Hepatocyte (in vitro differentiated cells): ENCODE measurements at regions not wholly inside any gene's neighbourhood (a gene's known extent, or its start where the extent isn't known, plus 50 kb on each side); places are given as distances from the start of the nearest gene placed in this dataset.

ENCODE experiments used
- CTCF ChIP-seq: fragments of 200-600 bp; sonication (generic); IDR thresholded peaks from 2 replicates; pipeline ENCODE4 v1.5.1; 2016; ENCODE audit warnings: antibody characterized with exemption, mild to moderate bottlenecking; ENCODE audit not compliant: poor library complexity
- EZH2 ChIP-seq: fragments of 200-600 bp; sonication (generic); IDR thresholded peaks from 2 replicates; pipeline ENCODE4 v1.6.1; 2016; ENCODE audit warnings: antibody characterized with exemption, mild to moderate bottlenecking, borderline replicate concordance
- EZH2phosphoT487 ChIP-seq: fragments of 200-600 bp; sonication (generic); IDR thresholded peaks from one replicate; pipeline ENCODE4 v1.6.1; 2018; ENCODE audit warnings: antibody characterized with exemption, mild to moderate bottlenecking, low read depth, moderate library complexity; ENCODE audit not compliant: unreplicated experiment, severe bottlenecking

GRCh38 chr16:17598968-17599367, 128.2 kb upstream of the XYLT1 start:
- TF ChIP-seq CTCF (no peak), EZH2 (no peak), EZH2phosphoT487 (no peak)
